ENCODE measurements at regions not wholly inside any gene's neighbourhood (a gene's known extent, or its start where the extent isn't known, plus 50 kb on each side); places are given as distances from the start of the nearest gene placed in this dataset.

DNA sequence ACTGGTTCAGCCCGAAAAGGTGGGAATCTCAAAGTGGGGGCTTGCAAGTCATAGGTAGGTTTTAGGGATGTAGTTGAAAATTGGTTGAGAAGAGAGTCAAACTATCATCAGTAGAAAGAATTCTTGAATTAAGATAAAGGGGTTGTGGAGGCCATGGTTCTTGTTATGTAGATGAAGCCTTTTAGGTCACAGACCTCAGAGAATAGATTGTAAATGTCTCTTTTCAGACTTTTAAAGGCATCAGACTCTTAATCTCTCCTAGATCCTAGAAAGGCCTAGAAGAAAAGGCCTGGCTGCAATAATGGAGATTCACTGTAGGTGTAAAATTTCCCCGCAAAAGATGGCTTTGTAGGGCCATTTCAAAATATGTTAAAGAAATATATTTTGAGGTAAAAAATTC lies 96.4 kb downstream of the PSAT1 start:
- Histone ChIP-seq H2AK5ac (ENCODE audit: low read depth, low read length) (no peak overlapping the region), H3K4me1 (replicated peaks in 1 of 4; ENCODE audit: control insufficient read depth in 3 of 4, insufficient read depth in 4 of 4, low read length in 3 of 4) (peaks cover 5 to 32% (median 21%) of the 10 kb centered on the region in 4 experiments; a peak in 5 of 7 replicates), H2BK15ac (ENCODE audit: low read length) (no peak overlapping the region), H3K56ac (replicated peaks; ENCODE audit: insufficient read length, low read depth, low read length) (no peak overlapping the region), H3K9ac (replicated peaks in 1 of 4; ENCODE audit: extremely low read depth in 1 of 4, low read depth in 3 of 4, low read length in 3 of 4) (no peak overlapping the region), H4K20me1 (replicated peaks in 1 of 2; ENCODE audit: control insufficient read depth in 1 of 2, insufficient read depth in 2 of 2, low read length in 2 of 2) (no peaks in the 10 kb centered on the region), H3K79me2 (ENCODE audit: control insufficient read depth in 1 of 2, insufficient read depth in 2 of 2, low read length in 2 of 2) (no peaks in the 10 kb centered on the region), H3K9me3 (ENCODE audit: insufficient read depth in 2 of 2, low read depth in 1 of 2, low read length in 1 of 2) (peaks cover 14 to 16% of the 10 kb centered on the region in 2 experiments), H3K4me2 (ENCODE audit: insufficient read depth in 1 of 2, low read depth in 2 of 2, low read length in 2 of 2) (peak overlapping the region; percentile 40 to 44; a peak in 3 of 4 replicates), H3K18ac (ENCODE audit: extremely low read depth, low read length) (peak overlapping the region; percentile 71; the same call in 1 of the 2 replicates), H4K8ac (ENCODE audit: extremely low read depth, insufficient read depth, low read length) (no peak overlapping the region), H3K36me3 (ENCODE audit: control insufficient read depth in 2 of 4, insufficient read depth in 4 of 4, low read length in 3 of 4) (peaks cover 0 to 14% (median 5%) of the 10 kb centered on the region in 4 experiments; a peak in 3 of 8 replicates), H2BK120ac (replicated peaks; ENCODE audit: low read depth, low read length) (no peak overlapping the region), H3K79me1 (ENCODE audit: low read depth, low read length) (no peaks in the 10 kb centered on the region), H2AFZ (ENCODE audit: low read length) (no peak overlapping the region), H3K23ac (ENCODE audit: insufficient read length) (no peak overlapping the region), H2BK12ac (ENCODE audit: low read depth, low read length) (no peak overlapping the region; the same call in 1 of the 2 replicates), H3K4ac (replicated peaks; ENCODE audit: insufficient read length, low read depth, low read length) (no peak overlapping the region), H2BK20ac (ENCODE audit: low read length) (no peak overlapping the region), H3K27ac (ENCODE audit: low read depth, low read length) (no peak overlapping the region; the same call in 1 of the 2 replicates), H3K14ac (ENCODE audit: insufficient read length) (no peak overlapping the region), H3K27me3 (replicated peaks in 1 of 4; ENCODE audit: control insufficient read depth in 3 of 4, extremely low read depth in 1 of 4, insufficient read depth in 3 of 4, low read length in 3 of 4) (no peaks in the 10 kb centered on the region; a peak in 1 of 7 replicates), H3K23me2 (ENCODE audit: low read depth, low read length) (no peaks in the 10 kb centered on the region), H3K4me3 (ENCODE audit: extremely low read depth in 1 of 4, insufficient read depth in 2 of 4, low read depth in 3 of 4, low read length in 4 of 4) (peak overlapping the region in 1 of 4 experiments; percentile 14; a peak in 1 of 8 replicates), H4K91ac (replicated peaks; ENCODE audit: insufficient read length, low read length) (no peak overlapping the region), H2BK5ac (ENCODE audit: low read depth, low read length) (no peak overlapping the region), H4K5ac (ENCODE audit: insufficient read length, low read depth, low read length) (peak overlapping the region; percentile 23)
- TF ChIP-seq JUND (IDR thresholded peaks at IDR 0.05; ENCODE audit: low read length) (no peak), SIRT6 (IDR thresholded peaks at IDR 0.05; ENCODE audit: low read length) (no peak), POU5F1 (IDR thresholded peaks at IDR 0.05; ENCODE audit: low read depth, low read length) (no peak), KDM5A (IDR thresholded peaks at IDR 0.05; ENCODE audit: low read length) (no peak), SIX5 (IDR thresholded peaks at IDR 0.05; ENCODE audit: low read depth, low read length) (no peak), SIN3A (conservative IDR thresholded peaks at IDR 0.05 in 1 of 2, IDR thresholded peaks at IDR 0.05 in 1 of 2; ENCODE audit: low read depth in 1 of 2, low read length in 2 of 2) (no peak), HDAC2 (IDR thresholded peaks at IDR 0.05; ENCODE audit: borderline replicate concordance in 1 of 2, low read depth in 2 of 2, low read length in 2 of 2) (no peak), FOSL1 (IDR thresholded peaks at IDR 0.05; ENCODE audit: insufficient read depth, low read depth, low read length) (no peak), RXRA (IDR thresholded peaks at IDR 0.05; ENCODE audit: insufficient read depth, low read depth, low read length) (no peak)
- TF ChIP-seq, protein P1, sequence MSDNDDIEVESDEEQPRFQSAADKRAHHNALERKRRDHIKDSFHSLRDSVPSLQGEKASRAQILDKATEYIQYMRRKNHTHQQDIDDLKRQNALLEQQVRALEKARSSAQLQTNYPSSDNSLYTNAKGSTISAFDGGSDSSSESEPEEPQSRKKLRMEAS (IDR thresholded peaks at IDR 0.05): no peak
- POLR2A ChIA-PET (ENCODE audit: partially characterized antibody): no interaction called here
- DNase-seq (ENCODE audit: low read depth in 1 of 2, low spot score in 2 of 2) (no peak), FAIRE-seq (peak; percentile 7)
- CTCF ChIA-PET (ENCODE audit: partially characterized antibody): interaction anchor here (0.7 to 1.1 kb wide), 2 partner anchors 11 to 96 kb away, joined by 3 read pairs; no protein-coding TSS in a partner anchor
- WGBS, 2 experiments (ENCODE audit: extremely low coverage in 1 of 2, insufficient coverage in 1 of 2, insufficient read length in 1 of 2, insufficient replicate concordance in 2 of 2, low coverage in 1 of 2, low lambda C conversion rate in 2 of 2, missing lambda C conversion rate in 1 of 2): 52% methylated on average over 2 of the region's 2 CpGs; no CpG with 5 or more reads in 1 of the 2 experiments
